Glomerular visceral epithelial cell (primary cell): ENCODE measurements at regions not wholly inside any gene's neighbourhood (a gene's known extent, or its start where the extent isn't known, plus 50 kb on each side); places are given as distances from the start of the nearest gene placed in this dataset.

ENCODE experiments used
- DNase-seq: peaks from one replicate; pipeline ENCODE4 v3.0.0-alpha.2; 2016; ENCODE audit errors: extremely low spot score

GRCh38 chr1:208903251-208903905, 659.2 kb upstream of the PLXNA2 start:
- DNase-seq = no peak

- no peak for DNase-seq
Observed at GRCh38 chr1:208907790-208908189, 663.6 kb upstream of the PLXNA2 start.

GRCh38 chr1:208909011-208909984, 665.1 kb upstream of the PLXNA2 start:
- no peak for DNase-seq

GRCh38 chr1:208910161-208910560, 666.0 kb upstream of the PLXNA2 start:
- DNase-seq = no peak

GRCh38 chr1:208917281-208917680, 666.2 kb upstream of the CAMK1G start:
- DNase-seq = no peak

GRCh38 chr1:208917723-208918122, 665.8 kb upstream of the CAMK1G start:
- DNase-seq = no peak

GRCh38 chr1:208918160-208918559, 665.4 kb upstream of the CAMK1G start:
- no peak for DNase-seq

GRCh38 chr1:208919371-208919770, 664.1 kb upstream of the CAMK1G start:
- DNase-seq = no peak

GRCh38 chr1:208921259-208921658, 662.3 kb upstream of the CAMK1G start:
- DNase-seq = no peak

GRCh38 chr1:208923456-208923855, 660.1 kb upstream of the CAMK1G start:
- no peak for DNase-seq

- DNase-seq = no peak
Observed at GRCh38 chr1:208923946-208924720, 659.4 kb upstream of the CAMK1G start.

- no peak for DNase-seq
Observed at GRCh38 chr1:208924928-208925327, 658.6 kb upstream of the CAMK1G start.

- no peak for DNase-seq
Observed at GRCh38 chr1:208928349-208929010, 655.0 kb upstream of the CAMK1G start.

- no peak for DNase-seq
Observed at GRCh38 chr1:208929575-208929974, 653.9 kb upstream of the CAMK1G start.

- DNase-seq = no peak
Observed at GRCh38 chr1:208931936-208932335, 651.6 kb upstream of the CAMK1G start.

- DNase-seq = no peak
Observed at GRCh38 chr1:208933984-208934525, 649.5 kb upstream of the CAMK1G start.

GRCh38 chr1:208934933-208935332, 648.6 kb upstream of the CAMK1G start:
- DNase-seq = no peak

GRCh38 chr1:208935517-208936187, 647.9 kb upstream of the CAMK1G start:
- DNase-seq = no peak

GRCh38 chr1:208939537-208940085, 643.9 kb upstream of the CAMK1G start:
- DNase-seq = no peak

- no peak for DNase-seq
Observed at GRCh38 chr1:208942394-208943130, 641.0 kb upstream of the CAMK1G start.
